Bronchial epithelial cell (primary cell): ENCODE measurements at regions not wholly inside any gene's neighbourhood (a gene's known extent, or its start where the extent isn't known, plus 50 kb on each side); places are given as distances from the start of the nearest gene placed in this dataset.
A peak's percentile ranks its signal among the peaks of the same experiment; 100 is the strongest.

Source experiments
- DNase-seq: peaks from one replicate; pipeline ENCODE4 v3.0.0-alpha.2; 2010; ENCODE audit warnings: low read depth
- FAIRE-seq: peaks from 2 replicates; lab custom pipeline; 2011; peaks lifted over from hg19 to GRCh38; lab: Jason Lieb, UNC
- H3K27me3 ChIP-seq: 2 replicates; pipeline ENCODE4 v1.5.1; 2011; ENCODE audit warnings: low read length; ENCODE audit not compliant: control insufficient read depth, insufficient read depth
- H3K36me3 ChIP-seq: 2 replicates; pipeline ENCODE4 v1.5.1; 2011; ENCODE audit warnings: low read length; ENCODE audit not compliant: control insufficient read depth, insufficient read depth
- H3K4me3 ChIP-seq: 2 replicates; pipeline ENCODE4 v1.5.1; 2011; ENCODE audit warnings: mild to moderate bottlenecking, low read depth, low read length, control low read depth
- TF ChIP-seq, protein P1 (sequence below): IDR thresholded peaks from 2 replicates; pipeline ENCODE4 v1.5.1; 2011; ENCODE audit warnings: mild to moderate bottlenecking, moderate library complexity, low read length, control low read depth, inconsistent platforms; ENCODE audit not compliant: insufficient read depth, severe bottlenecking

DNA sequence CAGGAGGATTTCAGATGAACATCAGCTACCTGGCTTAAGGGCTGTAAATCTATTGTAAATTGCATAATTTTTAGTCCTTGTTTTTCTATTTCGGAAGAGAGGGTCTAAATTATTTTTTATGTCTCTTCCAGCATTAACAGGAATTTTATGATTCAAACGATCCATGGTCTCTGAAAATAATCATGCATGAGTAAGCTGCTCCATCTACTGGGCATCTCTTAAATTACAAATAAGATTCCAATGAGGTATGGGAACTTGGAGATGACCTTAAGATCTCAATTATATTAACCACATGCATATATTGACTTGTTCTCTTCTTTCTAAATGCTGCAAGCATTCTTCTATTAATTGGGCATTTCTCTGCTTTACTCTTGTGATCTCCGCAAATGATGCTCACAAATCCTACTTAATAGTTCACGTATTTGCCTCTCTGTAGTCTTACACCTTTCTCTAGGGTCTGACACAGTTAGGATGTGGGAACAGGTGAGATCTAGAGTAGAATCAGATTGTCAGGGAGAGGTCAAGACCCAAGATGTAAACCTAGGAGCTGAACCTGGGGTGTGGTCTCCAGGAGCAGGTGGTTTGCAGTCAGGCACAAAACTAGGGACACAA is 86.9 kb downstream of the NUDT12 start:
- Histone ChIP-seq H3K27me3 (peaks cover 2% of the 10 kb centered on the region), H3K36me3 (no peaks in the 10 kb centered on the region), H3K4me3 (no peak overlapping the region)
- peak; percentile 46 for DNase-seq
- FAIRE-seq: no peak
- TF ChIP-seq, protein P1, sequence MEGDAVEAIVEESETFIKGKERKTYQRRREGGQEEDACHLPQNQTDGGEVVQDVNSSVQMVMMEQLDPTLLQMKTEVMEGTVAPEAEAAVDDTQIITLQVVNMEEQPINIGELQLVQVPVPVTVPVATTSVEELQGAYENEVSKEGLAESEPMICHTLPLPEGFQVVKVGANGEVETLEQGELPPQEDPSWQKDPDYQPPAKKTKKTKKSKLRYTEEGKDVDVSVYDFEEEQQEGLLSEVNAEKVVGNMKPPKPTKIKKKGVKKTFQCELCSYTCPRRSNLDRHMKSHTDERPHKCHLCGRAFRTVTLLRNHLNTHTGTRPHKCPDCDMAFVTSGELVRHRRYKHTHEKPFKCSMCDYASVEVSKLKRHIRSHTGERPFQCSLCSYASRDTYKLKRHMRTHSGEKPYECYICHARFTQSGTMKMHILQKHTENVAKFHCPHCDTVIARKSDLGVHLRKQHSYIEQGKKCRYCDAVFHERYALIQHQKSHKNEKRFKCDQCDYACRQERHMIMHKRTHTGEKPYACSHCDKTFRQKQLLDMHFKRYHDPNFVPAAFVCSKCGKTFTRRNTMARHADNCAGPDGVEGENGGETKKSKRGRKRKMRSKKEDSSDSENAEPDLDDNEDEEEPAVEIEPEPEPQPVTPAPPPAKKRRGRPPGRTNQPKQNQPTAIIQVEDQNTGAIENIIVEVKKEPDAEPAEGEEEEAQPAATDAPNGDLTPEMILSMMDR: peak; percentile 44

DNA sequence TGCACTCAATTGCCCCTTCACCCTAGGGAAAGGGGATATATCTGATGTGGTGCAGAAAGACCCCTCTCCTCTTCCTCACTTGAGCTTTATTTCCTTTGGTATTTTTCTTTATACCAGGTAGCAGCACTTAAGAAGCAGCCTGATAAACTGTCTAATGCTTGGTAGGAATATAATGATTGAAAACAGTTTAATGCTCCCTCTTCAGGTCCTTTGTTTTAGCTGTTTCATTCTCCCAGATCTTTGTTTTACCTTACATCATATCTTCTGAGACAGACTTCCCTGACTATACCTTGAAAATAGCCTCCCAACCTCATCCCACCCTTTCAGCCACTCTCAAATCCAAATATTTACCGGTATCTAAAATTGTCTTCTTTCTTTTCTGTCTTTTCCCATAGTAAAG is 87.9 kb downstream of the NUDT12 start:
- no peak for DNase-seq
- Histone ChIP-seq H3K4me3 (no peak overlapping the region), H3K27me3 (peaks cover 2% of the 10 kb centered on the region), H3K36me3 (no peaks in the 10 kb centered on the region)
- FAIRE-seq: no peak
- TF ChIP-seq, protein P1: no peak

- TF ChIP-seq, protein P1: no peak
- H3K4me3 ChIP-seq: no peak overlapping the region
- H3K27me3 ChIP-seq: peaks cover 2% of the 10 kb centered on the region
- DNase-seq: no peak
- no peak for FAIRE-seq
- H3K36me3 ChIP-seq: no peaks in the 10 kb centered on the region
These were observed 88.9 kb downstream of the NUDT12 start for GRCh38 chr5:103473725-103474124.

DNA sequence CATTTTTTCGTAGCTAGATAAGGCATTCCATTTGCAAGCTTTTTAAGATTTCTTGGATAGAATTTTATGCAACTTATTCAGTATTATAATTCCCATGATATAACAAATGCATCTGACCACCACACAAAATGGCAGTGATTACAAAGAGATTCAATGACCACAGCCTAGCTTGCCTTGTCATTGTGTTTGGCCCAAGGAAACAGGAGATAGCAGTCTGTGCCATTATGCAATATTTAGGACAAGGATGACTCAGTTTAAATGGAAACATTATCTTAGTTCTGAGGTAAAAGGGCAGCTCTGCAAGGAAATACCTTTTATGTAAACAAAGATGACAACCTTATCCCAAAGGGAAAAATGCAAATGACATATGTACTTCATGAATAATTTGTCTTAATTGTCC is 89.8 kb downstream of the NUDT12 start:
- DNase-seq (peak; percentile 70), FAIRE-seq (no peak)
- TF ChIP-seq, protein P1: no peak
- H3K36me3 ChIP-seq: no peaks in the 10 kb centered on the region
- H3K4me3 ChIP-seq: no peak overlapping the region
- peaks cover 2% of the 10 kb centered on the region for H3K27me3 ChIP-seq

- TF ChIP-seq, protein P1: no peak
- FAIRE-seq (no peak), DNase-seq (no peak)
- Histone ChIP-seq H3K27me3 (peaks cover 2% of the 10 kb centered on the region), H3K4me3 (no peak overlapping the region), H3K36me3 (no peaks in the 10 kb centered on the region)
These were observed 90.3 kb downstream of the NUDT12 start for GRCh38 chr5:103472265-103472664.
